DOHH2 (cell line): ENCODE measurements at regions not wholly inside any gene's neighbourhood (a gene's known extent, or its start where the extent isn't known, plus 50 kb on each side); places are given as distances from the start of the nearest gene placed in this dataset.
"Not testable (repeated sequence)": the region's sequence is repeated elsewhere in the genome, so short reads cannot be mapped to it uniquely, and the experiment has no call there.

Experiments
- H3F3A ChIP-seq: fragments of 200-600 bp; sonication (generic), shearing (Covaris generic); 2 replicates; pipeline ENCODE4 v1.6.0; 2016; ENCODE audit warnings: antibody characterized with exemption, mild to moderate bottlenecking; ENCODE audit not compliant: control insufficient read depth, insufficient read depth
- H3K27ac ChIP-seq: fragments of 200-600 bp; sonication (generic); 2 replicates; pipeline ENCODE4 v1.5.1; 2014; ENCODE audit warnings: low read depth, mild to moderate bottlenecking, low read length, moderate library complexity
- H3K27me3 ChIP-seq: fragments of 200-600 bp; sonication (generic); 2 replicates; pipeline ENCODE4 v1.6.1; 2014; ENCODE audit warnings: mild to moderate bottlenecking, low read length, mixed read lengths; ENCODE audit not compliant: control insufficient read depth
- H3K36me3 ChIP-seq: fragments of 200-600 bp; sonication (generic); 2 replicates; pipeline ENCODE4 v1.6.1; 2014; ENCODE audit warnings: mild to moderate bottlenecking, low read length, moderate library complexity, mixed read lengths; ENCODE audit not compliant: control insufficient read depth
- H3K4me1 ChIP-seq: fragments of 200-600 bp; sonication (generic); 2 replicates; pipeline ENCODE4 v1.6.1; 2014; ENCODE audit warnings: mild to moderate bottlenecking, low read length, mixed read lengths; ENCODE audit not compliant: control insufficient read depth
- H3K4me2 ChIP-seq: fragments of 200-600 bp; sonication (generic); 2 replicates; pipeline ENCODE4 v1.6.0; 2014; ENCODE audit warnings: mild to moderate bottlenecking, low read length, moderate library complexity
- H3K4me3 ChIP-seq: fragments of 200-600 bp; sonication (generic); 2 replicates; pipeline ENCODE4 v1.5.1; 2014; ENCODE audit warnings: mild to moderate bottlenecking, low read length, mixed read lengths
- H3K79me2 ChIP-seq: fragments of 200-600 bp; sonication (generic); 2 replicates; pipeline ENCODE4 v1.6.1; 2014; ENCODE audit warnings: mild to moderate bottlenecking, low read length, mixed read lengths; ENCODE audit not compliant: control insufficient read depth
- H3K9me2 ChIP-seq: fragments of 200-600 bp; sonication (generic); replicated peaks from 2 replicates; pipeline ENCODE4 v1.6.1; 2014; ENCODE audit warnings: mild to moderate bottlenecking, low read length, mixed read lengths; ENCODE audit not compliant: control insufficient read depth
- H3K9me3 ChIP-seq: fragments of 200-600 bp; sonication (generic); 2 replicates; pipeline ENCODE4 v1.6.1; 2014; ENCODE audit warnings: antibody characterized with exemption, low read length, mixed read lengths; ENCODE audit not compliant: control insufficient read depth, insufficient read depth
- H4K20me1 ChIP-seq: fragments of 200-600 bp; sonication (generic); 2 replicates; pipeline ENCODE4 v1.6.0; 2014; ENCODE audit warnings: low read depth, mild to moderate bottlenecking, antibody characterized with exemption, low read length, moderate library complexity; ENCODE audit not compliant: control insufficient read depth, insufficient read depth
- EZH2phosphoT487 ChIP-seq: fragments of 200-600 bp; sonication (generic); IDR thresholded peaks from 2 replicates; pipeline ENCODE4 v1.6.1; 2017; ENCODE audit warnings: borderline replicate concordance, mild to moderate bottlenecking, antibody characterized with exemption, low read length, moderate library complexity, mixed read lengths
- TF ChIP-seq, protein P1 (sequence below): fragments of 200-600 bp; sonication (generic); IDR thresholded peaks from one replicate; pipeline ENCODE4 v1.5.1; 2014; ENCODE audit warnings: antibody characterized with exemption, mild to moderate bottlenecking, low read depth, low read length; ENCODE audit not compliant: poor library complexity, severe bottlenecking

DNA sequence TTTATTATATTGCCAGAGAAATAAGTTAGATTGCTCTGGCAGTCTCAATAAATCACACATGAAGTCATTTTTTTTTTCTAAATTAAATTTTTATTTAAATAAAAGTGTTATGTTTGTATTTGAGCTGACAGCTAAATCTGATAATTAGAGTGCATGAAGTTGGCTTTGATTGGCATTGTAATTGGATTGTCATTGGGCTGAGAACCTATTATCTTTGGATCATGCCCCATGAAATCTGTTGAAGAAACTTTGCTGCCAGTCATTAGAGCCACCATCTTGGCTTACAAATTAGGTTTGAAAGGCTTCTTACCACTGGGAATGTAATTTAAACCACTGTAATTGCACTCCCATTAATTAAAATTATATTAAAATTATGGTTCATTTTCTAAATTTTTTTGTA, 507.9 kb upstream of the FANCL start:
- no peaks in the 10 kb centered on the region for H3K9me2 ChIP-seq
- no peaks in the 10 kb centered on the region for H3K36me3 ChIP-seq
- H3K79me2 ChIP-seq, result no peaks in the 10 kb centered on the region
- H3F3A ChIP-seq, result no peaks in the 10 kb centered on the region
- TF ChIP-seq EZH2phosphoT487, result no peak
- TF ChIP-seq, protein P1, sequence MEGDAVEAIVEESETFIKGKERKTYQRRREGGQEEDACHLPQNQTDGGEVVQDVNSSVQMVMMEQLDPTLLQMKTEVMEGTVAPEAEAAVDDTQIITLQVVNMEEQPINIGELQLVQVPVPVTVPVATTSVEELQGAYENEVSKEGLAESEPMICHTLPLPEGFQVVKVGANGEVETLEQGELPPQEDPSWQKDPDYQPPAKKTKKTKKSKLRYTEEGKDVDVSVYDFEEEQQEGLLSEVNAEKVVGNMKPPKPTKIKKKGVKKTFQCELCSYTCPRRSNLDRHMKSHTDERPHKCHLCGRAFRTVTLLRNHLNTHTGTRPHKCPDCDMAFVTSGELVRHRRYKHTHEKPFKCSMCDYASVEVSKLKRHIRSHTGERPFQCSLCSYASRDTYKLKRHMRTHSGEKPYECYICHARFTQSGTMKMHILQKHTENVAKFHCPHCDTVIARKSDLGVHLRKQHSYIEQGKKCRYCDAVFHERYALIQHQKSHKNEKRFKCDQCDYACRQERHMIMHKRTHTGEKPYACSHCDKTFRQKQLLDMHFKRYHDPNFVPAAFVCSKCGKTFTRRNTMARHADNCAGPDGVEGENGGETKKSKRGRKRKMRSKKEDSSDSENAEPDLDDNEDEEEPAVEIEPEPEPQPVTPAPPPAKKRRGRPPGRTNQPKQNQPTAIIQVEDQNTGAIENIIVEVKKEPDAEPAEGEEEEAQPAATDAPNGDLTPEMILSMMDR, result no peak
- H3K4me3 ChIP-seq, result no peak overlapping the region
- no peaks in the 10 kb centered on the region for H4K20me1 ChIP-seq
- H3K4me1 ChIP-seq, result no peaks in the 10 kb centered on the region
- peaks cover 3% of the 10 kb centered on the region; the same call in 1 of the 2 replicates for H3K9me3 ChIP-seq
- H3K27me3 ChIP-seq, result no peaks in the 10 kb centered on the region
- no peak overlapping the region for H3K4me2 ChIP-seq
- H3K27ac ChIP-seq, result no peak overlapping the region

DNA sequence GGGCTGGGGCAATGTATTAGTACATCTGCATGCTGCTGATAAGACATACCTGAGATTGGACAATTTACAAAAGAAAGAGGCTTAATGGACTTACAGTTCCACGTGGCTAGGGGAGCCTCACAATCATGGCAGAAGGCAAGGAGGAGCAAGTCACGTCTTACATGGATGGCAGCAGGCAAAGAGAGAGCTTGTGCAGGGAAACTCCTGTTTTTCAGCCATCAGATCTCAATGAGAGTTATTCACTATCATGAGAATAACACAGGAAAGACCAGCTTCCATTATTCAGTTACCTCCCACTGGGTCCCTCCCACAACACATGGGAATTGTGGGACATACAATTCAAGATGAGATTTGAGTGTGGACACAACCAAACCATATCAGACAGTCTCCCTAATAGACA, 504.2 kb upstream of the FANCL start:
- H3K79me2 ChIP-seq, H3K4me1 ChIP-seq, H4K20me1 ChIP-seq, H3K9me2 ChIP-seq, H3K9me3 ChIP-seq, H3K27me3 ChIP-seq, H3K4me3 ChIP-seq, H3K27ac ChIP-seq, H3K4me2 ChIP-seq, H3F3A ChIP-seq, H3K36me3 ChIP-seq: not testable (repeated sequence)

DNA sequence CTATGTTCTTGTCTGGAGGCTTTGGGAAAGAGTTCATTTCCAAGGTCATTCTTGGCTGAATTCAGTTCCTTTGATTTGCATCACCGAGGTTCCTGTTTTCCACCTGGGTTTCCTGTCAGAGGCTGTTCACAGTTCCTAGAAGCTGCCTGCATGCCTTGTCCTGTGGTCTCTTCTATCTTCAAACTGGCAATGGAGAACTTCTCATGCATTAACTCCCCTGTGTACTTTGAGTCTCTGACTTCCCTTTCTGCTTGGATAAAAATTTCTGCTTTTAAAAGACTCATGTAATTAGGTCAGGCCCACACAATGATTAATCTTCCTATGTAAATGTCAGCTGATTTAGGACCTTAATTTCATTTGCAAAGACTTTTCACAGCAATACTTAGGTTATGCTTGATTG, 499.3 kb upstream of the FANCL start:
- Histone ChIP-seq H4K20me1 (no peaks in the 10 kb centered on the region), H3K4me1 (no peaks in the 10 kb centered on the region), H3K27ac (no peak overlapping the region), H3K4me2 (no peak overlapping the region), H3F3A (no peaks in the 10 kb centered on the region), H3K9me2 (no peaks in the 10 kb centered on the region), H3K27me3 (no peaks in the 10 kb centered on the region), H3K4me3 (no peak overlapping the region), H3K9me3 (no peaks in the 10 kb centered on the region; the same call in 1 of the 2 replicates), H3K36me3 (no peaks in the 10 kb centered on the region), H3K79me2 (no peaks in the 10 kb centered on the region)
- TF ChIP-seq EZH2phosphoT487, result no peak
- TF ChIP-seq, protein P1, result no peak

DNA sequence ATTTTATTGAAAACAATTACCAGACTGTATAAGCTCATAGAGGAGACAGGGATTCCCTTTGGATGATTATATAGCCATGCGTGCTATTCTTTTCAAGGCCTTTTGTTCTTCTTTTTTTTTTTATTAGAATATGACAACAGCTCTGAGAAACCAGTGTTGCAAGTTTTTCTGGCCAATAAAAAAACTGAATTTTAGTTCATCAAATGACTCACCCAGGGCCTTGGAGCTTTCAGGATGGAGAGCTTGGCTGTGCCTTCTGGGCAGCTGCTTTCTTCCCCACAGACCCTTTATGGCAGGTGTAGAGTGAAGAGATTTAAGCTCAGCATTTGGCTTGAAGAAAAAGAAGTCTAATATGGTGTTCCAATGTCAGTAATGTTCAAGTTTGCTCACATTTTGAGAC, 497.9 kb upstream of the FANCL start:
- Histone ChIP-seq H3K4me2 (no peak overlapping the region), H3K9me2 (no peaks in the 10 kb centered on the region), H3K79me2 (no peaks in the 10 kb centered on the region), H3F3A (no peaks in the 10 kb centered on the region), H3K4me3 (no peak overlapping the region), H3K36me3 (no peaks in the 10 kb centered on the region), H3K4me1 (no peaks in the 10 kb centered on the region), H3K9me3 (no peaks in the 10 kb centered on the region), H3K27ac (no peak overlapping the region), H3K27me3 (no peaks in the 10 kb centered on the region), H4K20me1 (no peaks in the 10 kb centered on the region)
- TF ChIP-seq, protein P1, result no peak
- no peak for TF ChIP-seq EZH2phosphoT487
